ENCODE measurements at regions not wholly inside any gene's neighbourhood (a gene's known extent, or its start where the extent isn't known, plus 50 kb on each side); places are given as distances from the start of the nearest gene placed in this dataset.

DNA sequence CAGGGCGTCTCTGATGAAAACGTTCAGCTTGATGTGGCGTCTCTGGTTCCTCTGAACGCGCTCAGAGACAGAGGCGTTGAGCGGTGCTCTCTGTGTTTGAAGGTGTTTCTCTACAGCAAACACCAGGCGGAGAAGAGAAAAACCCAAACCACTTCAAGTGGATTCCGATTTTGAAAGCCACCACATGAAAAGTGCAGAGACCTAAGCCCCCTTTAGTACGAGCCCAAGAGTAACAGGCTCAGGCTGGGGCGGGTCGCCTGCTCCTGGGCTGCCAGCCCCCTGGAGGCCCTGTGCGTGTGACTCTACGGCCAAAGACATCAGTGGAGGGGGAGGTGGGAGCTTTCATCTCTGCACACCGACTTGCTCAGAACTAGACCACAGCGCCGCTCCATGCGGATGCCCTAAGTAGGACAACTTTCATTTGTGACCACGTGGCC is 328.4 kb downstream of the MAF start (continued):
- TF ChIP-seq, protein P1, sequence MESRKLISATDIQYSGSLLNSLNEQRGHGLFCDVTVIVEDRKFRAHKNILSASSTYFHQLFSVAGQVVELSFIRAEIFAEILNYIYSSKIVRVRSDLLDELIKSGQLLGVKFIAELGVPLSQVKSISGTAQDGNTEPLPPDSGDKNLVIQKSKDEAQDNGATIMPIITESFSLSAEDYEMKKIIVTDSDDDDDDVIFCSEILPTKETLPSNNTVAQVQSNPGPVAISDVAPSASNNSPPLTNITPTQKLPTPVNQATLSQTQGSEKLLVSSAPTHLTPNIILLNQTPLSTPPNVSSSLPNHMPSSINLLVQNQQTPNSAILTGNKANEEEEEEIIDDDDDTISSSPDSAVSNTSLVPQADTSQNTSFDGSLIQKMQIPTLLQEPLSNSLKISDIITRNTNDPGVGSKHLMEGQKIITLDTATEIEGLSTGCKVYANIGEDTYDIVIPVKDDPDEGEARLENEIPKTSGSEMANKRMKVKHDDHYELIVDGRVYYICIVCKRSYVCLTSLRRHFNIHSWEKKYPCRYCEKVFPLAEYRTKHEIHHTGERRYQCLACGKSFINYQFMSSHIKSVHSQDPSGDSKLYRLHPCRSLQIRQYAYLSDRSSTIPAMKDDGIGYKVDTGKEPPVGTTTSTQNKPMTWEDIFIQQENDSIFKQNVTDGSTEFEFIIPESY (CRISPR knock-in tag; IDR thresholded peaks at IDR 0.05), result no peak
- TF ChIP-seq CBX5 (IDR thresholded peaks at IDR 0.05; ENCODE audit: borderline replicate concordance, low read depth) (no peak), DACH1 (IDR thresholded peaks at IDR 0.05; ENCODE audit: partially characterized antibody) (no peak), EHMT2 (IDR thresholded peaks at IDR 0.05) (no peak), TAF9B (IDR thresholded peaks at IDR 0.05; ENCODE audit: partially characterized antibody) (no peak), ZFPM2 (CRISPR knock-in tag; IDR thresholded peaks at IDR 0.05) (no peak), CBX8 (IDR thresholded peaks at IDR 0.05; ENCODE audit: borderline replicate concordance, extremely low read depth, low read depth, low read length, poor library complexity, severe bottlenecking) (no peak), POLR3A (IDR thresholded peaks at IDR 0.05; ENCODE audit: borderline replicate concordance, extremely low read depth, insufficient read depth, insufficient read length) (no peak)
- TF ChIP-seq, protein P2, sequence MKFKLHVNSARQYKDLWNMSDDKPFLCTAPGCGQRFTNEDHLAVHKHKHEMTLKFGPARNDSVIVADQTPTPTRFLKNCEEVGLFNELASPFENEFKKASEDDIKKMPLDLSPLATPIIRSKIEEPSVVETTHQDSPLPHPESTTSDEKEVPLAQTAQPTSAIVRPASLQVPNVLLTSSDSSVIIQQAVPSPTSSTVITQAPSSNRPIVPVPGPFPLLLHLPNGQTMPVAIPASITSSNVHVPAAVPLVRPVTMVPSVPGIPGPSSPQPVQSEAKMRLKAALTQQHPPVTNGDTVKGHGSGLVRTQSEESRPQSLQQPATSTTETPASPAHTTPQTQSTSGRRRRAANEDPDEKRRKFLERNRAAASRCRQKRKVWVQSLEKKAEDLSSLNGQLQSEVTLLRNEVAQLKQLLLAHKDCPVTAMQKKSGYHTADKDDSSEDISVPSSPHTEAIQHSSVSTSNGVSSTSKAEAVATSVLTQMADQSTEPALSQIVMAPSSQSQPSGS (CRISPR knock-in tag; IDR thresholded peaks at IDR 0.05), result no peak
- TF ChIP-seq, protein P3, sequence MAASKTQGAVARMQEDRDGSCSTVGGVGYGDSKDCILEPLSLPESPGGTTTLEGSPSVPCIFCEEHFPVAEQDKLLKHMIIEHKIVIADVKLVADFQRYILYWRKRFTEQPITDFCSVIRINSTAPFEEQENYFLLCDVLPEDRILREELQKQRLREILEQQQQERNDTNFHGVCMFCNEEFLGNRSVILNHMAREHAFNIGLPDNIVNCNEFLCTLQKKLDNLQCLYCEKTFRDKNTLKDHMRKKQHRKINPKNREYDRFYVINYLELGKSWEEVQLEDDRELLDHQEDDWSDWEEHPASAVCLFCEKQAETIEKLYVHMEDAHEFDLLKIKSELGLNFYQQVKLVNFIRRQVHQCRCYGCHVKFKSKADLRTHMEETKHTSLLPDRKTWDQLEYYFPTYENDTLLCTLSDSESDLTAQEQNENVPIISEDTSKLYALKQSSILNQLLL (CRISPR knock-in tag; IDR thresholded peaks at IDR 0.05; ENCODE audit: borderline replicate concordance), result no peak
- TF ChIP-seq, protein P4, sequence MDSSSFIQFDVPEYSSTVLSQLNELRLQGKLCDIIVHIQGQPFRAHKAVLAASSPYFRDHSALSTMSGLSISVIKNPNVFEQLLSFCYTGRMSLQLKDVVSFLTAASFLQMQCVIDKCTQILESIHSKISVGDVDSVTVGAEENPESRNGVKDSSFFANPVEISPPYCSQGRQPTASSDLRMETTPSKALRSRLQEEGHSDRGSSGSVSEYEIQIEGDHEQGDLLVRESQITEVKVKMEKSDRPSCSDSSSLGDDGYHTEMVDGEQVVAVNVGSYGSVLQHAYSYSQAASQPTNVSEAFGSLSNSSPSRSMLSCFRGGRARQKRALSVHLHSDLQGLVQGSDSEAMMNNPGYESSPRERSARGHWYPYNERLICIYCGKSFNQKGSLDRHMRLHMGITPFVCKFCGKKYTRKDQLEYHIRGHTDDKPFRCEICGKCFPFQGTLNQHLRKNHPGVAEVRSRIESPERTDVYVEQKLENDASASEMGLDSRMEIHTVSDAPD (CRISPR knock-in tag; IDR thresholded peaks at IDR 0.05), result no peak
